Heart left ventricle (tissue), 16 donors: ENCODE measurements at regions not wholly inside any gene's neighbourhood (a gene's known extent, or its start where the extent isn't known, plus 50 kb on each side); places are given as distances from the start of the nearest gene placed in this dataset.

ENCODE experiments used
- ATAC-seq, 4 donors: fragments of 200-7000 bp; cut with Tn5 transposase; one replicate each; pipeline ENCODE4 v1.9.1; 2020 to 2022; ENCODE audit warnings: moderate library complexity in 4 of 4, mild to moderate bottlenecking in 3 of 4, moderate number of reproducible peaks in 1 of 4
- DNase-seq, 5 donors: peaks; one replicate each; pipeline ENCODE4 v3.0.0-alpha.2; 2020
- H3K27ac ChIP-seq, 12 donors: fragments of 200-600 bp; sonication (generic) in 4 of 12; one replicate each; pipeline versions ENCODE4 v1.5.0 to v1.8.0; 2016 to 2022; ENCODE audit warnings: mild to moderate bottlenecking in 2 of 12
- H3K27me3 ChIP-seq, 9 donors: fragments of 200-600 bp; sonication (generic) in 2 of 9; one replicate each; pipeline versions ENCODE4 v1.5.1 to v1.8.0; 2016 to 2022; ENCODE audit warnings: mild to moderate bottlenecking in 3 of 9
- H3K36me3 ChIP-seq, 9 donors: fragments of 200-600 bp; sonication (generic) in 2 of 9; one replicate each; pipeline versions ENCODE4 v1.5.0 to v1.8.0; 2018 to 2022; ENCODE audit warnings: mild to moderate bottlenecking in 2 of 9
- H3K4me1 ChIP-seq, 12 donors: fragments of 200-600 bp; sonication (generic) in 4 of 12; one replicate each; pipeline versions ENCODE4 v1.5.0 to v1.8.0; 2016 to 2022; ENCODE audit warnings: mild to moderate bottlenecking in 3 of 12
- H3K4me3 ChIP-seq, 12 donors: fragments of 200-600 bp; sonication (generic) in 4 of 12; one replicate each; pipeline versions ENCODE4 v1.5.0 to v1.8.0; 2017 to 2022; ENCODE audit warnings: mild to moderate bottlenecking in 9 of 12, moderate library complexity in 4 of 12
- H3K9me3 ChIP-seq, 12 donors: fragments of 200-600 bp; sonication (generic) in 4 of 12; one replicate each; pipeline versions ENCODE4 v1.5.0 to v1.8.0; 2016 to 2022; ENCODE audit warnings: mild to moderate bottlenecking in 1 of 12
- POLR2A ChIP-seq, 2 donors: fragments of 450-650 bp; IDR thresholded peaks; one replicate each; pipeline ENCODE4 v1.6.1; 2017; ENCODE audit warnings: antibody characterized with exemption in 2 of 2, mild to moderate bottlenecking in 2 of 2, moderate library complexity in 2 of 2
- WGBS, 4 donors: extraction: QIAGEN DNeasy Blood & Tissue Kit in 2 of 4; methylation state at CpG; one replicate each; pipeline versions ENCODE4 v1.1.5 to v1.1.7; 2013 to 2018; 5-methylcytosine and 5-hydroxymethylcytosine counted together
- intact Hi-C, 10 donors: fragments of 100-400 bp; cut with DNase I; formaldehyde crosslinking; loops; one replicate each; pipeline versions ENCODE4 v1.11.1 to v1.14.2; 2022
- TF ChIP-seq, protein P1 (sequence below), 12 donors: fragments of 200-600 bp; sonication (generic) in 4 of 12; IDR thresholded peaks; one replicate each; pipeline versions ENCODE4 v1.5.0 to v1.8.0; 2018 to 2022; ENCODE audit warnings: antibody characterized with exemption in 12 of 12, mild to moderate bottlenecking in 5 of 12
- donor health status: ischemic (EF 13 %, LVEDD 7.1; RV severe dilation, severe dysfunction).
- donor health status: healthy with polysubstance abuse.
- donor health status: DM: no; HTN: yes; CAD: no.
- donor health status: DM: no; HTN: no; CAD: no.
- donor health status: ischemic (EF 25% LVEDD 6.9; RV normal size, moderate dysfunction).
- donor health status: ischemic (EF 25% LVEDD 5.7; RV mildly dilated, moderate dysfunction).
- donor health status: healthy.
- donor health status: DM: yes; HTN: yes; CAD: no.
- donor health status: ischemic (EF 35%, LVEDD 5.7; RV mildly dilated, moderate dysfunction).
- donor health status: nonischemic (EF 11% LVEDD 7.7; RV severe dilation, severe dysfunction).
- donor health status: DM: yes; HTN: yes; CAD: no.
- donor health status: PGD.
- donor health status: ischemic (EF 29% LVEDD 5.4; RV normal size, mild dysfunction).
- donor health status: nonischemic (EF 23%, LVEDD 6.1; RV moderate dilation, normal function).

- Histone ChIP-seq H3K4me3 (no peak overlapping the region), H3K9me3 (peaks cover 0 to 25% (median 3%) of the 10 kb centered on the region in 12 donors), H3K36me3 (no peaks in the 10 kb centered on the region), H3K4me1 (no peaks in the 10 kb centered on the region), H3K27ac (no peak overlapping the region), H3K27me3 (no peaks in the 10 kb centered on the region)
- TF ChIP-seq, protein P1, sequence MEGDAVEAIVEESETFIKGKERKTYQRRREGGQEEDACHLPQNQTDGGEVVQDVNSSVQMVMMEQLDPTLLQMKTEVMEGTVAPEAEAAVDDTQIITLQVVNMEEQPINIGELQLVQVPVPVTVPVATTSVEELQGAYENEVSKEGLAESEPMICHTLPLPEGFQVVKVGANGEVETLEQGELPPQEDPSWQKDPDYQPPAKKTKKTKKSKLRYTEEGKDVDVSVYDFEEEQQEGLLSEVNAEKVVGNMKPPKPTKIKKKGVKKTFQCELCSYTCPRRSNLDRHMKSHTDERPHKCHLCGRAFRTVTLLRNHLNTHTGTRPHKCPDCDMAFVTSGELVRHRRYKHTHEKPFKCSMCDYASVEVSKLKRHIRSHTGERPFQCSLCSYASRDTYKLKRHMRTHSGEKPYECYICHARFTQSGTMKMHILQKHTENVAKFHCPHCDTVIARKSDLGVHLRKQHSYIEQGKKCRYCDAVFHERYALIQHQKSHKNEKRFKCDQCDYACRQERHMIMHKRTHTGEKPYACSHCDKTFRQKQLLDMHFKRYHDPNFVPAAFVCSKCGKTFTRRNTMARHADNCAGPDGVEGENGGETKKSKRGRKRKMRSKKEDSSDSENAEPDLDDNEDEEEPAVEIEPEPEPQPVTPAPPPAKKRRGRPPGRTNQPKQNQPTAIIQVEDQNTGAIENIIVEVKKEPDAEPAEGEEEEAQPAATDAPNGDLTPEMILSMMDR (IDR thresholded peaks at IDR 0.05) = no peak
- no peak for TF ChIP-seq POLR2A (IDR thresholded peaks at IDR 0.05)
- ATAC-seq (no peak), DNase-seq (no peak)
- WGBS, 4 donors = 90 to 93% (median 92%) methylated on average over 2 of the region's 2 CpGs
- intact Hi-C loops = no loop called here
Measured at GRCh38 chr4:144799486-144799885, 153.5 kb downstream of the HHIP start.

GRCh38 chr4:144801731-144802130, 155.8 kb downstream of the HHIP start:
- TF ChIP-seq, protein P1 (IDR thresholded peaks at IDR 0.05) = no peak
- no peak for TF ChIP-seq POLR2A (IDR thresholded peaks at IDR 0.05)
- H3K4me1 ChIP-seq = no peaks in the 10 kb centered on the region
- H3K9me3 ChIP-seq = peaks cover 0 to 27% (median 5%) of the 10 kb centered on the region in 12 donors
- H3K36me3 ChIP-seq = no peaks in the 10 kb centered on the region
- H3K27ac ChIP-seq = no peak overlapping the region
- DNase-seq = no peak
- no peak overlapping the region for H3K4me3 ChIP-seq
- ATAC-seq = no peak
- no peaks in the 10 kb centered on the region for H3K27me3 ChIP-seq
- intact Hi-C loops = no loop called here

- no peaks in the 10 kb centered on the region for H3K4me1 ChIP-seq
- TF ChIP-seq, protein P1 (IDR thresholded peaks at IDR 0.05) = no peak
- no peak for TF ChIP-seq POLR2A (IDR thresholded peaks at IDR 0.05)
- H3K27me3 ChIP-seq = no peaks in the 10 kb centered on the region
- 84 to 91% (median 88%) methylated on average over 3 of the region's 3 CpGs for WGBS, 4 donors
- intact Hi-C loops = no loop called here
- peaks cover 0 to 43% (median 26%) of the 10 kb centered on the region in 12 donors for H3K9me3 ChIP-seq
- H3K4me3 ChIP-seq = no peak overlapping the region
- H3K27ac ChIP-seq = no peak overlapping the region
- H3K36me3 ChIP-seq = no peaks in the 10 kb centered on the region
- ATAC-seq (no peak), DNase-seq (no peak)
Measured at GRCh38 chr4:144808034-144808433, 162.1 kb downstream of the HHIP start.

DNA sequence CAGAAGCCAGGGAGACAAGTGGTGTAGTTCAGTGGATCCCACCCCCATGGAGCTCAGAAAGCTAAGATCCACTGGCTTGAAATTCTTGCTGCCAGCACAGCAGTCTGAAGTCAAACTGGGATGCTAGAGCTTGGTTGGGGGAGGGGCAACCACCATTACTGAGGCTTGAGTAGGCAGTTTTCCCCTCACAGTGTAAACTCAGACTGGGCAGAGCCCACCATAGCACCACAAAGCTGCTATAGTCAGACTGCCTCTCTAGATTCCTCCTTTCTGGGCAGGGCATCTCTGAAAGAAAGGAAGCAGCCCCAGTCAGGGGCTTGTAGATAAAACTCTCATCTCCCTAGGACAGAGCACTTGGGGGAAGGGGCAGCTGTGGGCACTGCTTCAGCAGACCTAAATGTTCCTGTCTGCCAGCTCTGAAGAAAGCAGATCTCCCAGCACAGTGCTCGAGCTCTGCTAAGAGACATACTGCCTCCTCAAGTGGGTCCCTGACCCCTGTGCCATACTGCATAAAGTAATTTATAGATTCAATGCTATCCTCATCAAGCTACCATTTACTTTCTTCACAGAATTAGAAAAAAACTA, 163.2 kb downstream of the HHIP start:
- Histone ChIP-seq H3K27me3 (no peaks in the 10 kb centered on the region), H3K9me3 (peaks cover 0 to 43% (median 25%) of the 10 kb centered on the region in 12 donors), H3K27ac (no peak overlapping the region), H3K4me3 (no peak overlapping the region), H3K4me1 (no peaks in the 10 kb centered on the region), H3K36me3 (no peaks in the 10 kb centered on the region)
- TF ChIP-seq POLR2A (IDR thresholded peaks at IDR 0.05) = no peak
- intact Hi-C loops = no loop called here
- 76 to 100% (median 92%) methylated on average over 1 of the region's 1 CpG for WGBS, 4 donors
- ATAC-seq = no peak
- no peak for DNase-seq

GRCh38 chr4:144816668-144817067, 170.7 kb downstream of the HHIP start:
- Histone ChIP-seq H3K4me1 (peaks cover 0 to 3% (median 0%) of the 10 kb centered on the region in 12 donors), H3K9me3 (peaks cover 0 to 13% (median 0%) of the 10 kb centered on the region in 12 donors), H3K4me3 (no peak overlapping the region), H3K27ac (no peak overlapping the region), H3K36me3 (no peaks in the 10 kb centered on the region), H3K27me3 (no peaks in the 10 kb centered on the region)
- intact Hi-C loops = no loop called here
- TF ChIP-seq, protein P1 (IDR thresholded peaks at IDR 0.05) = no peak
- no peak for DNase-seq
- ATAC-seq = no peak
